Right lung (tissue), 2 donors: ENCODE measurements at regions not wholly inside any gene's neighbourhood (a gene's known extent, or its start where the extent isn't known, plus 50 kb on each side); places are given as distances from the start of the nearest gene placed in this dataset.

Experiments
- DNase-seq, 2 donors: peaks; one replicate each; pipeline ENCODE4 v3.0.0-alpha.2; 2013

GRCh38 chr12:125431516-125431915 lies 366.3 kb downstream of the AACS start:
- DNase-seq: no peak

- DNase-seq: no peak
These were observed 368.9 kb downstream of the AACS start for GRCh38 chr12:125434131-125434530.

- no peak for DNase-seq
These were observed 369.8 kb downstream of the AACS start for GRCh38 chr12:125434936-125435443.

GRCh38 chr12:125435871-125436270 lies 370.6 kb downstream of the AACS start:
- no peak for DNase-seq

GRCh38 chr12:125436686-125437085 lies 371.5 kb downstream of the AACS start:
- DNase-seq: no peak

GRCh38 chr12:125440399-125440798 lies 375.2 kb downstream of the AACS start:
- no peak for DNase-seq

GRCh38 chr12:125443341-125443740 lies 378.1 kb downstream of the AACS start:
- no peak for DNase-seq

- DNase-seq: no peak
These were observed 386.2 kb downstream of the AACS start for GRCh38 chr12:125451408-125451807.

- no peak for DNase-seq
These were observed 388.5 kb downstream of the AACS start for GRCh38 chr12:125453751-125454150.

- no peak for DNase-seq
These were observed 389.1 kb downstream of the AACS start for GRCh38 chr12:125454291-125454690.

- no peak for DNase-seq
These were observed 389.7 kb downstream of the AACS start for GRCh38 chr12:125454786-125455480.

GRCh38 chr12:125455556-125455955 lies 390.3 kb downstream of the AACS start:
- DNase-seq: no peak

GRCh38 chr12:125458552-125459268 lies 393.5 kb downstream of the AACS start:
- DNase-seq: no peak

- no peak for DNase-seq
These were observed 396.6 kb downstream of the AACS start for GRCh38 chr12:125461831-125462230.

- DNase-seq: no peak
These were observed 398.2 kb downstream of the AACS start for GRCh38 chr12:125463386-125463785.

GRCh38 chr12:125467363-125467762 lies 402.1 kb downstream of the AACS start:
- no peak for DNase-seq

GRCh38 chr12:125469683-125470082 lies 404.4 kb downstream of the AACS start:
- no peak for DNase-seq

- DNase-seq: no peak
These were observed 405.9 kb downstream of the AACS start for GRCh38 chr12:125470838-125471783.

GRCh38 chr12:125473501-125473900 lies 408.3 kb downstream of the AACS start:
- DNase-seq: no peak

GRCh38 chr12:125487336-125487735 lies 422.1 kb downstream of the AACS start:
- DNase-seq: no peak

- no peak for DNase-seq
These were observed 426.3 kb downstream of the AACS start for GRCh38 chr12:125491553-125491952.
